Activated T-cell treated with anti-CD3 and anti-CD28 coated beads, Interleukin-2, amount 50 U/mL, for 72 hours (primary cell): ENCODE measurements at regions not wholly inside any gene's neighbourhood (a gene's known extent, or its start where the extent isn't known, plus 50 kb on each side); places are given as distances from the start of the nearest gene placed in this dataset.

Experiments
- ATAC-seq, 2 donors: fragments of 150-1000 bp; cut with Tn5 transposase; replicated peaks in 1 of 2; 2 replicates each; pipeline ENCODE4 v1.10.0; 2021; ENCODE audit warnings: moderate library complexity in 2 of 2, mild to moderate bottlenecking in 1 of 2
- DNase-seq, 2 donors: peaks; one replicate each; pipeline ENCODE4 v3.0.0; 2021 to 2022; ENCODE audit warnings: mixed read lengths in 1 of 2
- H3K27ac Mint-ChIP-seq: one replicate; pipeline ENCODE4 v1.8.0; 2022; ENCODE audit warnings: mild to moderate bottlenecking, moderate library complexity, mixed read lengths
- H3K27me3 Mint-ChIP-seq: one replicate; pipeline ENCODE4 v1.8.0; 2022; ENCODE audit warnings: low read depth, mixed read lengths
- H3K36me3 Mint-ChIP-seq, 2 donors: one replicate each; pipeline ENCODE4 v1.8.0; 2022; ENCODE audit warnings: mixed read lengths in 2 of 2, mild to moderate bottlenecking in 1 of 2; ENCODE audit not compliant: insufficient read depth in 2 of 2
- H3K4me1 Mint-ChIP-seq: one replicate; pipeline ENCODE4 v1.8.0; 2022; ENCODE audit warnings: low read depth, mixed read lengths
- H3K4me3 Mint-ChIP-seq, 2 donors: one replicate each; pipeline ENCODE4 v1.8.0; 2022; ENCODE audit warnings: mild to moderate bottlenecking in 2 of 2, mixed read lengths in 2 of 2, moderate library complexity in 2 of 2
- H3K9me3 Mint-ChIP-seq, 2 donors: one replicate each; pipeline ENCODE4 v1.8.0; 2022; ENCODE audit warnings: mixed read lengths in 2 of 2

- Mint-ChIP-seq H3K36me3 (peaks cover 8 to 10% of the 10 kb centered on the region in 2 donors), H3K4me3 (no peak overlapping the region), H3K27me3 (peaks cover 6% of the 10 kb centered on the region), H3K27ac (no peak overlapping the region), H3K4me1 (no peaks in the 10 kb centered on the region), H3K9me3 (peaks cover 6 to 8% of the 10 kb centered on the region in 2 donors)
- no peak for DNase-seq
- ATAC-seq: no peak
Measured at GRCh38 chr3:31067004-31067403, 172.5 kb upstream of the GADL1 start.

- DNase-seq (no peak), ATAC-seq (no peak)
- Mint-ChIP-seq H3K4me3 (no peak overlapping the region), H3K27me3 (no peaks in the 10 kb centered on the region), H3K9me3 (peaks cover 3 to 10% of the 10 kb centered on the region in 2 donors), H3K27ac (no peak overlapping the region), H3K36me3 (peaks cover 12 to 13% of the 10 kb centered on the region in 2 donors), H3K4me1 (peaks cover 21% of the 10 kb centered on the region)
Measured at GRCh38 chr3:31075471-31075870, 181.0 kb upstream of the GADL1 start.

GRCh38 chr3:31075876-31076275 lies 181.4 kb upstream of the GADL1 start:
- Mint-ChIP-seq H3K4me3 (no peak overlapping the region), H3K27ac (no peak overlapping the region), H3K36me3 (peaks cover 10 to 11% of the 10 kb centered on the region in 2 donors), H3K9me3 (peaks cover 3 to 7% of the 10 kb centered on the region in 2 donors), H3K4me1 (peaks cover 21% of the 10 kb centered on the region), H3K27me3 (no peaks in the 10 kb centered on the region)
- ATAC-seq: no peak
- no peak for DNase-seq

DNA sequence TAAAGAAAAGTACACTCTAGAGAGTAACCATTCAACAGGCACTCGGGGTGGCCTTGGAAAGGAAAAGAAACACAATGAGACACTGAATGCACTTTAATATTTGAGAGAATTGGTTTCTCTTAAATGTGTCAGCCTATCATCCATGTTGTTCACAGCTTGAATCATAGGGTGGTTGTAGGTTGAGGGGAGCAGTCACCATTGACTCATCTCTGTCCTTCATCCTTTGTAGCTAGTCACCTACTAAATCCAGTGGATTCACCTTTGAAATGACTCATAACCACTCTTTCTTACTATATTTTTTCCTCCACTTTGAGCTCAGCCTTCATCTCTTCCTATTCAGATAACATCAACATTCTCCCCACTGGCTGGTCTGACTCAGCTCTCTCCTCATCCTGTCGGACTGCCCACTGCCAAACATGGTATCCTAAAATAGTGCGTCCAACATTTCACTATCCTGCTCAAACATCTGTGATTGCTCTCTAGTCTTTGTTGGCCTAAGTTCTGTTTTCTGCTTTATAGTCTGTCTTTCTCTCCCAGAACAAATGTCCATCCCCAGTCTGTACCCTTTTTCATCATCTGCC lies 182.7 kb upstream of the GADL1 start:
- H3K4me3 Mint-ChIP-seq: peak overlapping the region in 1 of 2 donors; percentile 39
- peak overlapping the region; percentile 60 for H3K27ac Mint-ChIP-seq
- peaks cover 0 to 4% of the 10 kb centered on the region in 2 donors for H3K9me3 Mint-ChIP-seq
- peaks cover 5 to 6% of the 10 kb centered on the region in 2 donors for H3K36me3 Mint-ChIP-seq
- ATAC-seq (peak; percentile 97 to 98), DNase-seq (peak; percentile 46 to 75)
- no peaks in the 10 kb centered on the region for H3K27me3 Mint-ChIP-seq
- H3K4me1 Mint-ChIP-seq: peaks cover 21% of the 10 kb centered on the region

- H3K36me3 Mint-ChIP-seq: peaks cover 0 to 2% of the 10 kb centered on the region in 2 donors
- no peak overlapping the region for H3K27ac Mint-ChIP-seq
- no peaks in the 10 kb centered on the region for H3K9me3 Mint-ChIP-seq
- ATAC-seq: no peak
- peaks cover 21% of the 10 kb centered on the region for H3K4me1 Mint-ChIP-seq
- H3K4me3 Mint-ChIP-seq: no peak overlapping the region
- H3K27me3 Mint-ChIP-seq: no peaks in the 10 kb centered on the region
- DNase-seq: no peak
Measured at GRCh38 chr3:31077826-31078225, 183.4 kb upstream of the GADL1 start.

DNA sequence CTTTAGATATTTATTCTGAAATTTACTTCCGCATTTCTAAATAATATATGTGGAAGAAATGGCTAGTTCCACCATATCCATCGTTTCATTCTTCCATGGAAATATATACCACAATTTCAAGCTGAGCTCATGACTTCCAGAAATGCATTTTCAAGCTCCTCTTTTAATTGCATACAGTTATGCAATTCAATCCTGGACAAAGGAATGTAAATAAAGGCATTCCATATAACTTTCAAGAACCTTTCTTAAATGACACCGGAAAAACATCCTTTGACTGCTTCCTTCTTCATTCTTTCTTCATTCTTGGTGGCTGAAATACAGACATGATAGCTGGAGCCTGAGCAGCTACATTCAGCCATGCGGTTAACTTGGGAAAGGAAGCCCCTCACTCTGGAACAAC lies 185.2 kb upstream of the GADL1 start:
- ATAC-seq: no peak

DNA sequence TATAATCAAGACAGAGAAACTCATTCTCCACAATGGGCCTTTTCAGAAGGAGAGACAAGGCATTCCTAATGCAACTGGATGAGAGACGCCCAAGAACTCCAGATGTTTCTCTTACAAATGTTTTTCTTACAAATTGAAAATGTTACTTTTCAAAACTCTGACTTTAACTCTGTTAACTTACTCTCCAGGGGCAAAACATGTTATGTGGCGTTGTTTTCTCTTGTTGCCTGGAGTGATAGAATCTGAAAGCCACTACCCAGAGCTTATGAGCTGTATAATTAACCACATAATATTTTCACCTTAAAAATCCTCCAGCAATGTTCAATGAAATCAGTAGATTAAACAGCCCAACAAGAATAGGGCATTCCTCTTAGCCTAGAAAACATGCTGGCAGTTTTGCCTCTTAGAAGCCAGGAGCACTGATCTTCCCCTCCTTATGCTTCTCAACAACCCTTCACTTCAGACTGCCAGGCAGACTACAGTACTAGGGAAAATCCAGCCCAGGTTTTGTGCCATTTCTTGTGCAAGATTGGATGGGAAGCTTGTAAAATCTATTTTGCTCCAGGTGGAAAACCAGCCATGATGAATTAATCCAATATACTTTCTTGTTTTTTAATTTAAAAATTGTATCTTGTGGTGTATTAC lies 186.7 kb upstream of the GADL1 start:
- ATAC-seq: no peak
- no peak overlapping the region for H3K27ac Mint-ChIP-seq

More for the DNA sequence above, 185.2 kb upstream of the GADL1 start:
- Mint-ChIP-seq H3K4me1 (peaks cover 21% of the 10 kb centered on the region), H3K36me3 (no peaks in the 10 kb centered on the region), H3K27ac (no peak overlapping the region), H3K4me3 (no peak overlapping the region), H3K9me3 (no peaks in the 10 kb centered on the region), H3K27me3 (no peaks in the 10 kb centered on the region)
- no peak for DNase-seq

GRCh38 chr3:31086148-31086547 lies 191.7 kb upstream of the GADL1 start:
- DNase-seq (no peak), ATAC-seq (no peak)
- no peaks in the 10 kb centered on the region for H3K27me3 Mint-ChIP-seq
- H3K4me1 Mint-ChIP-seq: peaks cover 6% of the 10 kb centered on the region
- no peaks in the 10 kb centered on the region for H3K9me3 Mint-ChIP-seq
- no peak overlapping the region for H3K4me3 Mint-ChIP-seq
- H3K36me3 Mint-ChIP-seq: no peaks in the 10 kb centered on the region
- H3K27ac Mint-ChIP-seq: no peak overlapping the region

More for the DNA sequence above, 186.7 kb upstream of the GADL1 start:
- Mint-ChIP-seq H3K36me3 (no peaks in the 10 kb centered on the region), H3K4me3 (no peak overlapping the region), H3K4me1 (peaks cover 16% of the 10 kb centered on the region), H3K27me3 (no peaks in the 10 kb centered on the region), H3K9me3 (no peaks in the 10 kb centered on the region)
- DNase-seq: no peak

GRCh38 chr3:31086698-31087097 lies 192.2 kb upstream of the GADL1 start:
- Mint-ChIP-seq H3K27me3 (no peaks in the 10 kb centered on the region), H3K4me1 (peaks cover 6% of the 10 kb centered on the region), H3K4me3 (no peak overlapping the region), H3K27ac (no peak overlapping the region), H3K36me3 (no peaks in the 10 kb centered on the region), H3K9me3 (no peaks in the 10 kb centered on the region)
- ATAC-seq (no peak), DNase-seq (no peak)

- Mint-ChIP-seq H3K9me3 (no peaks in the 10 kb centered on the region), H3K4me1 (peaks cover 8% of the 10 kb centered on the region), H3K27ac (no peak overlapping the region), H3K27me3 (peaks cover 6% of the 10 kb centered on the region), H3K36me3 (no peaks in the 10 kb centered on the region), H3K4me3 (no peak overlapping the region)
- DNase-seq (no peak), ATAC-seq (no peak)
Measured at GRCh38 chr3:31091748-31092147, 197.3 kb upstream of the GADL1 start.

- no peak overlapping the region for H3K4me3 Mint-ChIP-seq
- H3K27ac Mint-ChIP-seq: no peak overlapping the region
- H3K4me1 Mint-ChIP-seq: peaks cover 15% of the 10 kb centered on the region
- ATAC-seq (no peak), DNase-seq (no peak)
- peaks cover 13% of the 10 kb centered on the region for H3K27me3 Mint-ChIP-seq
- peaks cover 0 to 3% of the 10 kb centered on the region in 2 donors for H3K36me3 Mint-ChIP-seq
- no peaks in the 10 kb centered on the region for H3K9me3 Mint-ChIP-seq
Measured at GRCh38 chr3:31092748-31093589, 198.5 kb upstream of the GADL1 start.

DNA sequence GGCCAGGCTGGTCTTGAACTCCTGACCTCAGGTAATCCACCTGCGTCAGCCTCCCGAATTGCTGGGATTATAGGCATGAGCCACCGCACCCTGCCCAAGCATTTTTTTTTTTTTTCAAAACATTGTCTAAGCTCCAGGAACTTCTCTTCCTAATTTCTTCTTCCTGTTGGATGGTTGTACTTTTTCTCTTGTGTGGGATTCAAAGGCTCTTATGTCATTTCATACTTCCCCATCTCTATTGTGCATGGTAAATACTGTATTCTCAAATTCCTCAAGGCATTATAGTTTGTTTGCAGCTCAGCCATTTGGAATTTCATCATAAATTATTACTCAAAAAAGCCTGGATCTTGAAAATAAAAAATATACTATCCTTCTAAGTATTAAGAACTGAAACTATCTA lies 199.1 kb upstream of the GADL1 start:
- DNase-seq (no peak), ATAC-seq (no peak)
- peaks cover 15% of the 10 kb centered on the region for H3K4me1 Mint-ChIP-seq
- no peak overlapping the region for H3K4me3 Mint-ChIP-seq
- no peak overlapping the region for H3K27ac Mint-ChIP-seq
- H3K36me3 Mint-ChIP-seq: peaks cover 0 to 3% of the 10 kb centered on the region in 2 donors
- peaks cover 13% of the 10 kb centered on the region for H3K27me3 Mint-ChIP-seq
- no peaks in the 10 kb centered on the region for H3K9me3 Mint-ChIP-seq

DNA sequence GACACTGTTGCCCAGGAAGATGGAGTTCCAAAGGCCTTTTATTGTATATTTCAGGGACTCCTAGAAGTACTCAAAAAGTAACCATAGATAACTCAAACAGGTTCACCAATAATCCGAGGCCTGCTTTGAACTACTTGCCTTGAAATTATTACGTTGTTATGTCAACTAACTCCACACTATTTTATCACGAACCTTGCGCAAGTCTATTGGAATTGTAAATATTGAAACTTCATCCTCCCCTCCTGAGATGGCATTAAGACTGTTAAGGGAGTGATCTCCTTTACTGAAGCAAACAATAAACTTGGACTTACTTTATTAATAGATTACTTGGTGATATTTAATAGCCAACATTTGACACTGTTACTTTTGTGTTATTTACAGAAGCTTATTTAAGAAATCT lies 199.6 kb upstream of the GADL1 start:
- no peak for DNase-seq
- H3K27me3 Mint-ChIP-seq: peaks cover 13% of the 10 kb centered on the region
- peaks cover 15% of the 10 kb centered on the region for H3K4me1 Mint-ChIP-seq
- H3K36me3 Mint-ChIP-seq: peaks cover 0 to 3% of the 10 kb centered on the region in 2 donors
- no peaks in the 10 kb centered on the region for H3K9me3 Mint-ChIP-seq
- H3K27ac Mint-ChIP-seq: no peak overlapping the region
- ATAC-seq: no peak
- H3K4me3 Mint-ChIP-seq: no peak overlapping the region
